ENCODE measurements at regions not wholly inside any gene's neighbourhood (a gene's known extent, or its start where the extent isn't known, plus 50 kb on each side); places are given as distances from the start of the nearest gene placed in this dataset.

DNA sequence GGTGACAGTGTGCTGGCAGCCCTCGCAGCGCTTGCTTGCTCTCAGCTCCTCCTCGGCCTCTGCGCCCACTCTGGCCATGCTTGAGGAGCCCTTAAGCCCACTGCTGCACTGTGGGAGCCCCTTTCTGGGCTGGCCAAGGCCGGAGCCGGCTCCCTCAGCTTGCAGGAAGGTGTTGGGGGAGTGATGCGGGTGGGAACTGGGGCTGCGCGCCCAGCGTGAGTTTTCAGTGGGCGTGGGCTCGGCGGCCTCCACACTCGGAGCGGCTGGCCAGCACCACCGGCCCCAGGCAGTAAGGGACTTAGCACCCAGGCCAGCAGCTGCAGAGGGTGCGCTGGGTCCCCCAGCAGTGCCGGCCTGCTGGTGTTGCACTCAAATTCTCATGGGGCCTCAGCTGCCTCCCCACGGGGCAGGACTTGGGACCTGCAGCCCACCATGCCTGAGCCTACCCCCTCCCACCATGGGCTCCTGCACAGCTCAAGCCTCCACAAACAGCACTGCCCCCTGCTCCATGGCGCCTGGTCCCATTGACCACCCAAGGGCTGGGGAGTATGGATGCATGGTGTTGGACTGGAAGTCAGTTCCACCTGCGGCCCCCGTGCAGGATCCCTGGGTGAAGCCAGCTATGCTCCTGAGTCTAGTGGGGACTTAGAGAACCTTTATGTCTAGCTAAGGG, 223.1 kb upstream of the PTPRD start:
- TF ChIP-seq, protein P1, sequence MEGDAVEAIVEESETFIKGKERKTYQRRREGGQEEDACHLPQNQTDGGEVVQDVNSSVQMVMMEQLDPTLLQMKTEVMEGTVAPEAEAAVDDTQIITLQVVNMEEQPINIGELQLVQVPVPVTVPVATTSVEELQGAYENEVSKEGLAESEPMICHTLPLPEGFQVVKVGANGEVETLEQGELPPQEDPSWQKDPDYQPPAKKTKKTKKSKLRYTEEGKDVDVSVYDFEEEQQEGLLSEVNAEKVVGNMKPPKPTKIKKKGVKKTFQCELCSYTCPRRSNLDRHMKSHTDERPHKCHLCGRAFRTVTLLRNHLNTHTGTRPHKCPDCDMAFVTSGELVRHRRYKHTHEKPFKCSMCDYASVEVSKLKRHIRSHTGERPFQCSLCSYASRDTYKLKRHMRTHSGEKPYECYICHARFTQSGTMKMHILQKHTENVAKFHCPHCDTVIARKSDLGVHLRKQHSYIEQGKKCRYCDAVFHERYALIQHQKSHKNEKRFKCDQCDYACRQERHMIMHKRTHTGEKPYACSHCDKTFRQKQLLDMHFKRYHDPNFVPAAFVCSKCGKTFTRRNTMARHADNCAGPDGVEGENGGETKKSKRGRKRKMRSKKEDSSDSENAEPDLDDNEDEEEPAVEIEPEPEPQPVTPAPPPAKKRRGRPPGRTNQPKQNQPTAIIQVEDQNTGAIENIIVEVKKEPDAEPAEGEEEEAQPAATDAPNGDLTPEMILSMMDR (conservative IDR thresholded peaks at IDR 0.05; ENCODE audit: low read depth, low read length), result no peak
- no peak for TF ChIP-seq EZH2 (IDR thresholded peaks at IDR 0.05; ENCODE audit: borderline replicate concordance, low read depth, low read length, poor library complexity, severe bottlenecking)
